HCT116 (cell line): ENCODE measurements at regions not wholly inside any gene's neighbourhood (a gene's known extent, or its start where the extent isn't known, plus 50 kb on each side); places are given as distances from the start of the nearest gene placed in this dataset.

Experiments used
- ATAC-seq: fragments of 200-7000 bp; cut with Tn5 transposase; 2 replicates; pipeline ENCODE4 v1.9.1; 2020; ENCODE audit warnings: mild to moderate bottlenecking, moderate library complexity
- BruUV-seq: library from RNA; stranded (reverse); fragments of 400-500 nt; replicated peaks from 2 replicates; lab custom pipeline; 2021; lab: Mats Ljungman, UMichigan
- CTCF ChIA-PET: fragments of 300-600 bp; sonication (Branson Sonifier 250); formaldehyde crosslinking; loops from one replicate; lab custom pipeline; 2021; ENCODE audit warnings: antibody characterized with exemption; lab: Charles Lee
- POLR2A ChIA-PET: fragments of 300-600, 350-600 bp; sonication (Branson Sonifier 250); formaldehyde crosslinking; loops from one replicate; lab custom pipeline; 2021; ENCODE audit warnings: antibody characterized with exemption; lab: Charles Lee
- RAD21 ChIA-PET, 2 experiments: fragments of 300-600 bp; sonication (Branson Sonifier 250); formaldehyde crosslinking; loops; one replicate each; lab custom pipeline; 2023; ENCODE audit warnings: low total read pairs in 2 of 2; ENCODE audit not compliant: uncharacterized antibody in 2 of 2, unreplicated experiment in 2 of 2, low non-redundant PET in 1 of 2; lab: Charles Lee
- DNase-seq: peaks from one replicate; pipeline ENCODE4 v3.0.0-alpha.2; 2010; ENCODE audit warnings: low read depth, low spot score
- H2AFZ ChIP-seq: fragments of 200-600 bp; shearing (Covaris generic), sonication (generic); 2 replicates; pipeline ENCODE4 v1.6.1; 2017; ENCODE audit warnings: low read depth, mixed run types, mixed read lengths, antibody characterized with exemption, low read length; ENCODE audit not compliant: poor library complexity, severe bottlenecking
- H3K27ac ChIP-seq: 2 replicates; pipeline ENCODE4 v1.5.1; 2012; ENCODE audit warnings: low read depth, low read length
- H3K27me3 ChIP-seq: fragments of 200-600 bp; sonication (generic); 2 replicates; pipeline ENCODE4 v1.6.1; 2016; ENCODE audit warnings: mixed run types, low read length, mixed read lengths; ENCODE audit not compliant: insufficient read depth
- H3K36me3 ChIP-seq, 2 experiments: fragments of 200-500 bp in 1 of 2; fragments of 200-600 bp in 1 of 2; sonication (Bioruptor generic) in 1 of 2; sonication (generic) in 1 of 2; 2 replicates each; pipeline versions ENCODE4 v1.5.1 to v1.6.1; 2014 to 2016; ENCODE audit warnings: low read length in 2 of 2, inconsistent platforms in 1 of 2, mixed read lengths in 1 of 2, mixed run types in 1 of 2; ENCODE audit not compliant: insufficient read depth in 2 of 2, control insufficient read depth in 1 of 2
- H3K4me1 ChIP-seq, 2 experiments: fragments of 200-600 bp in 1 of 2; sonication (generic) in 1 of 2; 2 replicates each; pipeline versions ENCODE4 v1.5.1 to v1.6.1; 2012 to 2017; ENCODE audit warnings: low read length in 2 of 2, inconsistent platforms in 1 of 2, mild to moderate bottlenecking in 1 of 2, mixed read lengths in 1 of 2, mixed run types in 1 of 2, moderate library complexity in 1 of 2; ENCODE audit not compliant: insufficient read depth in 2 of 2, control insufficient read depth in 1 of 2
- H3K4me2 ChIP-seq: fragments of 200-600 bp; sonication (generic); 2 replicates; pipeline ENCODE4 v1.6.1; 2017; ENCODE audit warnings: mixed run types, low read length, mixed read lengths
- H3K4me3 ChIP-seq, 2 experiments: fragments of 200-600 bp in 1 of 2; sonication (generic) in 1 of 2; replicated peaks in 1 of 2; 2 replicates each; pipeline ENCODE4 v1.5.1; 2011 to 2016; ENCODE audit warnings: low read length in 2 of 2, control low read depth in 1 of 2, low read depth in 1 of 2, mild to moderate bottlenecking in 1 of 2, mixed read lengths in 1 of 2, mixed run types in 1 of 2
- H3K79me2 ChIP-seq: fragments of 200-600 bp; sonication (generic); 2 replicates; pipeline ENCODE4 v1.6.1; 2017; ENCODE audit warnings: mild to moderate bottlenecking, mixed run types, low read length, moderate library complexity, mixed read lengths; ENCODE audit not compliant: insufficient read depth
- H3K9ac ChIP-seq: fragments of 200-600 bp; sonication (generic); 2 replicates; pipeline ENCODE4 v1.6.1; 2016; ENCODE audit warnings: low read length, mixed read lengths
- H3K9me2 ChIP-seq: fragments of 200-600 bp; sonication (generic), shearing (Covaris generic); 2 replicates; pipeline ENCODE4 v1.6.1; 2017; ENCODE audit warnings: mixed run types, mild to moderate bottlenecking, moderate library complexity; ENCODE audit not compliant: insufficient read depth
- H3K9me3 ChIP-seq, 2 experiments: fragments of 200-500 bp in 1 of 2; fragments of 200-600 bp in 1 of 2; sonication (Bioruptor generic) in 1 of 2; sonication (generic) in 1 of 2; 2 replicates each; pipeline ENCODE4 v1.6.1; 2014 to 2017; ENCODE audit warnings: low read length in 2 of 2, mixed read lengths in 2 of 2, inconsistent platforms in 1 of 2, low read depth in 1 of 2, mild to moderate bottlenecking in 1 of 2, mixed run types in 1 of 2, moderate library complexity in 1 of 2; ENCODE audit not compliant: control insufficient read depth in 1 of 2, insufficient read depth in 1 of 2
- H4K20me1 ChIP-seq: fragments of 200-600 bp; sonication (generic), shearing (Covaris generic); 2 replicates; pipeline ENCODE4 v1.6.1; 2017; ENCODE audit warnings: mixed run types, mild to moderate bottlenecking, moderate library complexity; ENCODE audit not compliant: insufficient read depth
- CEBPB ChIP-seq: IDR thresholded peaks from 2 replicates; pipeline ENCODE4 v1.6.1; 2012; ENCODE audit warnings: low read depth
- EGR1 ChIP-seq: IDR thresholded peaks from 2 replicates; pipeline ENCODE4 v1.6.1; 2012; ENCODE audit warnings: low read depth
- FOSL1 ChIP-seq: IDR thresholded peaks from 2 replicates; pipeline ENCODE4 v1.6.1; 2012; ENCODE audit warnings: low read depth
- MAX ChIP-seq: IDR thresholded peaks from 2 replicates; pipeline ENCODE4 v1.6.1; 2012
- POLR2AphosphoS5 ChIP-seq: IDR thresholded peaks from 2 replicates; pipeline ENCODE4 v1.6.1; 2011; ENCODE audit warnings: mild to moderate bottlenecking, low read depth, low read length, moderate library complexity
- RAD21 ChIP-seq: IDR thresholded peaks from 2 replicates; pipeline ENCODE4 v1.6.1; 2012; ENCODE audit warnings: low read depth, mild to moderate bottlenecking
- REST ChIP-seq: IDR thresholded peaks from 2 replicates; pipeline ENCODE4 v1.6.1; 2012; ENCODE audit warnings: low read depth
- SRF ChIP-seq: IDR thresholded peaks from 2 replicates; pipeline ENCODE4 v1.6.1; 2012; ENCODE audit warnings: low read depth
- YY1 ChIP-seq: IDR thresholded peaks from 2 replicates; pipeline ENCODE4 v1.6.1; 2011; ENCODE audit warnings: low read length, low read depth, moderate library complexity, mild to moderate bottlenecking; ENCODE audit not compliant: insufficient replicate concordance; ENCODE audit errors: extremely low read depth
- ZFX ChIP-seq: fragments of 450-650 bp; IDR thresholded peaks from 2 replicates; pipeline ENCODE4 v1.6.1; 2017
- intact Hi-C: fragments of 100-400 bp; cut with micrococcal nuclease; formaldehyde crosslinking; loops from 2 replicates; pipeline ENCODE4 v1.10.0; 2022

- Histone ChIP-seq H3K9ac (no peak overlapping the region), H3K79me2 (no peaks in the 10 kb centered on the region), H3K4me2 (no peak overlapping the region), H3K9me3 (no peaks in the 10 kb centered on the region), H3K36me3 (no peaks in the 10 kb centered on the region), H3K4me1 (no peaks in the 10 kb centered on the region), H3K27me3 (no peaks in the 10 kb centered on the region), H2AFZ (no peak overlapping the region), H3K4me3 (no peak overlapping the region), H3K9me2 (no peaks in the 10 kb centered on the region), H4K20me1 (no peaks in the 10 kb centered on the region), H3K27ac (no peak overlapping the region)
- CTCF ChIA-PET: no interaction called here
- ATAC-seq (no peak), DNase-seq (no peak)
- BruUV-seq: no TSS peak
- POLR2A ChIA-PET: no interaction called here
- intact Hi-C loops: no loop called here
- TF ChIP-seq MAX (no peak), POLR2AphosphoS5 (no peak), ZFX (no peak), EGR1 (no peak), RAD21 (no peak), YY1 (no peak), FOSL1 (no peak), CEBPB (no peak), REST (no peak), SRF (no peak)
- RAD21 ChIA-PET: no interaction called here
Observed at GRCh38 chr14:98551028-98551427, 721.0 kb downstream of the BCL11B start.
